ENCODE measurements at regions not wholly inside any gene's neighbourhood (a gene's known extent, or its start where the extent isn't known, plus 50 kb on each side); places are given as distances from the start of the nearest gene placed in this dataset.
"Not testable (repeated sequence)": the region's sequence is repeated elsewhere in the genome, so short reads cannot be mapped to it uniquely, and the experiment has no call there.

DNA sequence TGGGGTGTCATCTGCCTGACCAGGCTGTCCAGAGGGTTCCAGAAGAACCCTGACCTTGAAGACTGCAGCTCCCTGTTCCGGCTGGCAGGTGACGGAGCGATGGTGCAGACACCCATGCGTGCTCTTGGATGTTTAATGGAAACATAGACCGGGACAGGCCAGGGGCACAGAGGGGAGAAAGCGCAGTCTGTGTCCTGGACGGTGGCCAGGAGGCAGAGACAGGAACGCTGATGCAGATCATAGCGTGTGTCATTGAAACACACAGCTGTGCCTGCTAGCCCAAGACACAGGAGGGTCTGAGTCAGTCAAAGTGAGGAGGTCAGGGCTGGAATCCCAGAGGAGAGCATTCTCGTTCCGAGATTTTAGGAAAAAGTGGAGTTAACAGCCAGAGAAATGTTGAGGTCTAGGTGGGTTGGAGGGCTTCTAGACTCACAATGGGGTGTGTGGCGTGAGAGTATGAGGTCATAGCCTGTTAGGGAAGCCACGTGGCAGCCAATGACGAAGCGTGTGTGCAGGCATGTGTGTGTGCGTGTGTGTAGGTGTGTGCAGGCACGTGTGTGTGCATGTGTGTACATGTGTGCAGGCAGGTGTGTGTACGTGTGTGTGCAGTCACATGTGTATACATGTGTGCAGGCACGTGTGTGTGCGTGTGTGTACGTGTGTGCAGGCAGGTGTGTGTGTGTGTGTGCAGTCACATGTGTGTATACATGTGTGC lies 167.0 kb downstream of the ERMARD start:
- no peak for DNase-seq

GRCh38 chr6:169917153-169917552 lies 165.7 kb downstream of the ERMARD start:
- DNase-seq = no peak

DNA sequence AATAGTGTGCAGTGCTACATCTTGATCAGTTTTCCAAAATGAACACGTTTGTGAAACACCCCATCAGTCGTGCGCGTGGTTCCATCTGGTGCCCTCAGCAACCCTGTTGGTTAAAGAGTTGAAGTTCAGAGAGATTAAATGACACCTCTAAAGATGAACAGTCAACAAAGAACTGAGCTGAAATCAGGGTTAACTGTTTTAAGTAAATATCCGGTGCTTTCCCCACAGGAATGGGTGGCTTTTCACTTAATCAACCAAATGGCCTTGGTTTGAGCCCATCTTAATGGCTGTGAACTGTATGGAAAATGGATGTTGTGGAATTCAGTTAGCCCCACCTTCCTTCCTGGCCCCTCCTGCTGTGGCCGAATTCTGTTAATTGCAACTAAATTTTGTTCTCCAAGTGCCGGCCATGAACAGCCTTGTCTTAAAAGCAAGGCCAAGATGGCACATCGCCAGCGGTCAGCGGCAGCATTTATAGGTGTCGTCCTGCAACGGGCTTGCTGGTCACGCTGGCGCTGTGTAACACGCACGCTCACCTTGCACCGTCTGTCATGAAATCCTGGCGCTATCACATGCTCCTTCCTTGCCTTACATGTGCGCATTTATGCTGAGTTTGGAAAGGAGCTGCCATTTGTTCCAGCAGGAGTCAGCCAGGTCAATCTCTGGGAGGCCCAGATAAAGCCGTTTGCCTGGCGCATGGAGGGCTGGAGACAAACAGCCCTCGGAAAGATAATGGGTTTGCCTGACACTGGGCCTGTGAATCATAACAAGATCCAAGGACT lies 164.5 kb downstream of the ERMARD start:
- DNase-seq = no peak

DNA sequence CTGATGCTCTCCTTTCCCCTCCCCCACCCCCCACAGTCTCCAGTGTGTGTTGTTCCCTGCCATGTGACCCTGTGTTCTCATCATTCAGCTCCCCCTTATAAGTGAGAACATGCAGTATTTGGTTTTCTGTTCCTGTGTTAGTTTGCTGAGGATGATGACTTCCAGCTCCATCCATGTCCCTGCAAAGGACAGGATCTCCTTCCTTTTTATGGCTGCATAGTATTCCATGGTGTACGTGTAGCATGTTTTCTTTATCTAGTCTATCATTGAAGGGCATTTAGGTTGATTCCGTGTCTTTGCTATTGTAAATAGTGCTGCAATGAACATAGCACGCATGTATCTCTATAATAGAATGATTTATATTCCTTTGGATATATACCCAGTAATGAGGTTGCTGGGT lies 162.3 kb downstream of the ERMARD start:
- DNase-seq = not testable (repeated sequence)

DNA sequence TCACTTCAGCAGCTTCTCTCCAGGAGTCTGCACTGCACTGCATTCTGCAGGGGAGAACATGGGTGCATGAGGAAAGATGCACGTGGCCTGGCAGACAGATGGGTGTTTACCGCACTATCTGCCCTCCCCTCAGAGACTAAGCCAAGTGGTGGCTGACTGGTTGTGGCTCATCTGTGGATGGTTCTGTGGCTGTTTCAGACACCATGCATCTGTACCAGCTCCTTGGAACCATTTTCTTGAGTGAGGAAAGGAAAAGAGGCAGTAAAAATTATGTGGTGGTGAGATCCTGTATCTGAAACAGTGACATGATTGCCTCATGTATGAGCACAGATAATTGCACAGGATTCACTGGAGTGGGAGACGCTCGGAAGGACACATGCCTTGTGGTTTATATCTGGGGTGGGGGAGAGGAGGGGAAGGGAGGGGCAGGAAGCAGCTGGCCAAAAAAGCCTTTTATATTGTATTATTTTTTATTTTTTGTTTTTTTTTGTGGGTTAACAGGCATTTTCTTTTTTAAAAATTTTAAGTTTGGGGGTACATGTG lies 161.7 kb downstream of the ERMARD start:
- DNase-seq = no peak

DNA sequence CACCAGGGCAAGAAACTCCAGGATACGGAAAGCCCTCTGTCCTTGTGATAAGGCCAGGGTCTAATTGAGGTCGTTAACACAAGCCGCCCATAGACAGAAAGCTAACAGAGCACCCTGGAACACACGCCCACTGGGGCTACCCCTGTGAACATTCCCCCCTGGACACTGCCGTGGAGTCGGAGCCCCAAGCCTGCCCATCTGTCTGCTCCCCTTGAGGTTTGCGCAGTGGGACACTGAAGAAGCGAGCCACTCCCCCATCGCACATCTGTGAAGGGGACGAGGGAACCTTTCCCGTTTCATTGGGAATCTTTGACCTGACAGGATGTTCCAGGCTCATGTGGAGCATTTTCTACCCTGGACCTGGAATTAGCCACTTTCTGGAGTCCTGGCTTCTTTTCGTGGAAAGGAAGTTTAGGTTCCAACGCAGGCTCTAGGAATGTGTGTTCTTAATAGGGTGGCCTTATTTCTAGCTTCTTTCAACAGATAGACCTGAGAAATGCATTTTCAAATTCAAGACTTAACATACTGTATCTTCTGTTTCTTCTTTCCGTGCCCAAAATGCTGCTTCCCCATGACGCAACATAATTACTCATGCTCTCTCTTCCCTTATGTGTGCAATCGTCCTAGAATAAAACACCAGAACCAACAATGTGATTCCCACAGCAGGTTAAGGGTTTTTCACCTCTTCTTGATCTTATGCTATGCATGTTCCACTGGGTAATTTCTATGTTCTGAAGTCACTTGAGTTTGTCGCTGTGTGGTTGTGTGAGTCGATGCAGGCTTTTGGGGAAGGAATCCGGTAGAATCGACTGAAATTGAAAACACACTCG lies 161.1 kb downstream of the ERMARD start:
- no peak for DNase-seq

DNA sequence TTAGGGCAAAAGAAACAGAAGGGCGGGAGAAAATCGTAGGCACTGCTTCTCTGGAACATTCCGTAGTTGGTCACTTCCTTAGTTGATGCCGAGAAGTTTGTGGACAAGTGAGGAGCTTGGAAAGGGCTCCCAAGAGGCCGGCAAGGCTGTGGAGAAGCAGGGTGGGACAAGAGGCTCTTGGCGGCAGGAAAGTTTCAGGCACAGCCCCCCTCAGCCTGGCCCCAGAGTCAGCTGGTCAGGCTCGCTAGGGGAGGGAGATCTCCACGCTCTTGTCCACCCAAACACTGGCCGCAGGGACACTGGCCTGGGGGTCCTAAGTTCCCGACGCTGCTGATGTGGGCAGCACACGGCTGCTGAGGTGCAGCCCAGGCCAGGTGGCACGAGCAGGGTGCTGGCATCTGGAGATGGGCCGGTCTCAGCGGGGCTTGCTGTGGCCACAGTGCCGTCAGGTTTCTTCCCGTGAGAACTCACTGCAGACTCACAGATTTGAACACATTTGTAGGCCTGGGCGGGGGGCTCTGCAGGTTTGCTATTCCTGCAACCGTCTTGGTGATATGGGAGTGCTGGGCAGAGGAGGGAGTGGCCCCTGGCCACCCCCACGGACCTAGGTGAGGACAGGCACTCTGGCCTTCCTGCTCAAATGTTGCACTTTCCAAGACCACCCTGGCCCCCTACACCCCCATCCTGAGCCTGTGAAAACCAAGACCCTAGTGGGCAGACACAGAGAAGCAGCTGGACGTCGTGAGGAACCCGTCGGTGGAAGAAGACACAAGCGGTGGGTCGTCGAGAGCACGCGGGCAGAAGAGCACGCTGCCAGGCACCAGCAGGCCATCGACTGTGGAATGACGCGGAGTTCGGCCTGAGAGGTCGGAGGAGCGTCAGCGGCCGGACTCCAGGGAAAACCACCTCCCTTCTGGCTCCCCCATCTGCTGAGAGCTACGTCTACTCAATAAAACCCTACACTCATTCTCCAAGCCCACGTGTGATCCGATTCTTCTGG lies 160.1 kb downstream of the ERMARD start:
- no peak for DNase-seq

DNA sequence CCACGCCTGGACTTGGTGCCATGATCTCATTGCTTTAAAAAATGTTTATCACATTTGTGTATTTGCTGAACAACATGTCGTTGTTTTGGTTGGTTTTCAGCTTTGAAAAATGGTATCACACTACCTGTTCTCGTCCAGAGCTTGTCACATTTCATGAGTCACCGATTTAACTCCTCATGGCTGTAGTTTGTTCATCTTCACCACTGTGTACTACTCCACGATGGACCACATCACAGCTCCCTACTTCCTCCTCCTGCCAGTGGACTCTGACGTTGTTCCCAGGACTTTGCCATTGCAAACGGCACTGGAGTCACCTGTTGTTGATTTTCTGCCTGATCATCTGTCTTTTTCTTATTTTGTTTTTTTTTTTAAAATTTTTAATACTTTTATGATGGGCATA lies 157.7 kb downstream of the ERMARD start:
- no peak for DNase-seq

- DNase-seq = no peak
These were observed 157.0 kb downstream of the ERMARD start for GRCh38 chr6:169908403-169908933.

GRCh38 chr6:169907419-169908115 lies 156.1 kb downstream of the ERMARD start:
- no peak for DNase-seq

- DNase-seq = no peak
These were observed 155.4 kb downstream of the ERMARD start for GRCh38 chr6:169906688-169907418.

- DNase-seq = no peak
These were observed 154.7 kb downstream of the ERMARD start for GRCh38 chr6:169906004-169906687.

- peak; percentile 47 for DNase-seq
These were observed 153.8 kb downstream of the ERMARD start for GRCh38 chr6:169905041-169905807.

DNA sequence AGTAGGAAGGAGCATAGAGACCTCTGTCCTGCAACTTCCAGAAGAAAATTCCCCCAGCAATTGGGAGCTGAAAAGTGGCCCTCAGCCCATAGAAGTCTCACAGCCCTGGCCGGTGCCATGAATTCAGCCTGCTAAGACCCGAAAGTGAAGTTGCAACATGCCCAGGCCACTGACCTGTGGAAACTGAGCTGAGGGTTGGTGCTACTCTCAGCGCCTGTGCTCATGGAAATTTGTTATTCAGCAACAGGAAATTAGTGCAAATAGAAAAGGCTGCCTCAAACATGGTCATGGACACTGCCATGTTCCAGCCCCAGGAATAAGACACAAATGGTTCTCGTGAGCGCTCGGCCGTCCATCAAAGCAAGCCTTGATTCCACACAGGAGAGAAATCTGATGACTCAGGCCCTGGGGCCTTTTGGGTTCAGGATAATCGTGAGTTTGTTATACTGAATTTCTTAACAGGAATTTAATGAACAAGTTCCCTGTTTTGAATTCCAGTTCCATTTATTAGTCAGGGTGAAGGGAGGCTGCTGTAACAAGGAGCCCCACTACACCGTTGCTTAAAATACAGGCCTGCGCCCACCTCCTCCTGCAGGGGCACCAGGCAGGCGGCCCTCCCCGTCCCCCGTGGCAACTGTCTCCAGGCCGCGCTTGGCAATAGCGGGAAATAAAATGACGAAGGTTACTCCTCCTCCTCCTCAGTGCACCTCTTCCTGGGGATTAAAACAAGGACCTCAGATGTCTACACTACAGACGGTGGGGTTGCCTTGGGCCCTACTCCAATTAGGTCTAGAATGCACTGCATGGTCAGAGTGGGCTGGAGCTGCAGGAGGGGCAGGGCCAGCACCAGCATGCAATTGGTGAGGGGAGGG lies 152.9 kb downstream of the ERMARD start:
- no peak for DNase-seq

- no peak for DNase-seq
These were observed 151.7 kb downstream of the ERMARD start for GRCh38 chr6:169903122-169903521.

GRCh38 chr6:169902604-169903003 lies 151.2 kb downstream of the ERMARD start:
- DNase-seq = no peak

GRCh38 chr6:169902070-169902469 lies 150.6 kb downstream of the ERMARD start:
- DNase-seq = no peak

Measured in left hindlimb (tissue), 1 donor.